Stimulated activated CD4-positive, alpha-beta T cell treated with anti-CD3 and anti-CD28 coated beads, TNF-alpha, amount 100 ng/mL, for 1 hour (primary cell): ENCODE measurements at regions not wholly inside any gene's neighbourhood (a gene's known extent, or its start where the extent isn't known, plus 50 kb on each side); places are given as distances from the start of the nearest gene placed in this dataset.
"Not testable (repeated sequence)": the region's sequence is repeated elsewhere in the genome, so short reads cannot be mapped to it uniquely, and the experiment has no call there.

Experiments
- DNase-seq, 3 donors: peaks; one replicate each; pipeline ENCODE4 v3.0.0-alpha.2; 2020; ENCODE audit warnings: low read depth in 3 of 3, low spot score in 1 of 3

DNA sequence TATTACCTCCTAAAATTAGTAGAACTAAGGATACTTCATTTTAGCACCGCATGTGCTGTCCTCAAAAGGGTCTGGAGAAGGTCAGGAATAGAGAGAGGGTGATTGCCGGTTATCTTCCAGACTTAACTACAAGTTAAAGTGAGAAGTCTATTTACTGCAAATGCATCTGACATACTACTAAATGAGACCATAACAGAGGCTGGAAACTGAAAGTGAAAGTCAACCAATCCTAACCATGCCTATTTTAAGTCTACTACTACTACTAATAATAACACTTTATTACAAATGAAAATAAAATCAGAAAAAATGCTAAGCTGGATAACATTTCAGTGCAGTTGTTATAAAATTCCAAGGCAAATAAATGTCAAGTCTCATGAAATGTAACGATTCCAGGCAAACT is 244.7 kb downstream of the KIF20B start:
- no peak for DNase-seq

DNA sequence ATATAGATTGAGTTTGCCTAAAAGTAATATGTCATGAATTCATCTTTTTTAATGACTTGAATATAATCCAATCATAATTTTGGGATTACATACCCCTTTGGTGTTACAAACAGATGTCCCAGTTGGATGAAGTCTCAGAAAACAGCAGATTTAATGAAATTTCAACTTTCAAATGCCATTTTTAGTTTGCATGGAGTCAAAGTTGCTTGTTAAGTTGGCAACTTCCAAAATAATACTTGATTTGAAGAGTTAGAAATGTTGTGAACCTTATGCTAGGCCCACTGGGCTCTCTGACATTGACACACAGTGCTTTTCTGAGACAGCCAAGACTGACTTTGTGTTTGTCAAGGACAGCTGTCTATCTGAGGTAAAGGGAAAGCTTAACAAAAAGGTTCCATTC is 248.1 kb downstream of the KIF20B start:
- no peak for DNase-seq

DNA sequence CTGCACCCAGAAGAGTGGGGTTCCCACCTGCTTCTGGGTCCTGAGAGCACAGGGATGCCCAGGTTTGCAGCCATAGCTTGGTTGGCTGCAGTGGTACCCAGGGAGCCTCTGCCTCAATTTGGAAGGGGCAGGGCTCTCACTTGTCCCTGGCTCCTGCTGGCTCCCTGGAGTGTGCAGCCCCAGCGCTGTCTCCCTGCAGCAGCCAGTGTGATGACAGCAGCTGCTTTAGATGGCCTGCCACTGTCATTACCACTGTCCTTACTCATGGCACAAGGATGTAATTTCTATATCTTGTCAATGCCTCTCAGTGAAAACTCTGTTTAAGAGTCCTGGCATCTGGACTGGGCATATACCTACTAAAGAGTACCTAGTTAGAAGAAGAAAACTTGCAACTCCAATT is 250.9 kb downstream of the KIF20B start:
- no peak for DNase-seq

DNA sequence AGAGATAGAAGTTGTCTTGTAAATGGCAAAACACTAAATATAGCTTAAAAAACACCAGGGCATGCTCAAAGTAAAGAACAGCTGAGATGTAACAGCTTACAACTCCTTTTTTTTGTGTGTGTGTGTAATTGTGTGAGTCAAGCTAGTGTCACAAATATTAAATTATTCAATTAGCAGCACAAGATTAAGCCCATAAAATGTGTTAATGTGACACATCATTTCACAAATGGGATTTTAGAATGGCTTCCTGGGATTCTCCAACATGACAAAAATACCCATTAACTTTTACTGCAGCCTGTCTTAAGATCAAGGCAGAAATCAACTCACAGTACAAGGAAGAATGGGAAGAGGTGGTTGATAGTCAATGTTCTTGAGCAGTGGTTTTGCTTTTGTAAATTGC is 251.4 kb downstream of the KIF20B start:
- no peak for DNase-seq

DNA sequence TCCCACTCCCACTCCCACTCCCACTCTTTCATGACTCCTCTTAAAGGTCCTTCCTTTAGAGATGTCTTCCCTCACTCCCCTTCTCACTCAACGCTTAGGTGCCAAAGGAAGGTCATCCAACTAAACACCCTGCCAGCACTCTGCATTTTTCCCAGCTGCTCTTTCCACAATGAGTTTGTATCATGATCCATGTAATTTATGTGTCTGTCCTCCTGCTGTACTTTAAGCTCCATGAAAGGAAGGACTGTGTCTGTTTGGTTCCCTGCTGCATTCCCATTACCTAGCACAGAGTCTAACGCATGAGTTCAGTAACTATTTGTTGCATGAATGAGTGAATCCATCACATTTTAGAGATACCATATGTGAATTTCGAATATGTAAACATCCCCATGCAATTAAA is 252.7 kb downstream of the KIF20B start:
- no peak for DNase-seq

DNA sequence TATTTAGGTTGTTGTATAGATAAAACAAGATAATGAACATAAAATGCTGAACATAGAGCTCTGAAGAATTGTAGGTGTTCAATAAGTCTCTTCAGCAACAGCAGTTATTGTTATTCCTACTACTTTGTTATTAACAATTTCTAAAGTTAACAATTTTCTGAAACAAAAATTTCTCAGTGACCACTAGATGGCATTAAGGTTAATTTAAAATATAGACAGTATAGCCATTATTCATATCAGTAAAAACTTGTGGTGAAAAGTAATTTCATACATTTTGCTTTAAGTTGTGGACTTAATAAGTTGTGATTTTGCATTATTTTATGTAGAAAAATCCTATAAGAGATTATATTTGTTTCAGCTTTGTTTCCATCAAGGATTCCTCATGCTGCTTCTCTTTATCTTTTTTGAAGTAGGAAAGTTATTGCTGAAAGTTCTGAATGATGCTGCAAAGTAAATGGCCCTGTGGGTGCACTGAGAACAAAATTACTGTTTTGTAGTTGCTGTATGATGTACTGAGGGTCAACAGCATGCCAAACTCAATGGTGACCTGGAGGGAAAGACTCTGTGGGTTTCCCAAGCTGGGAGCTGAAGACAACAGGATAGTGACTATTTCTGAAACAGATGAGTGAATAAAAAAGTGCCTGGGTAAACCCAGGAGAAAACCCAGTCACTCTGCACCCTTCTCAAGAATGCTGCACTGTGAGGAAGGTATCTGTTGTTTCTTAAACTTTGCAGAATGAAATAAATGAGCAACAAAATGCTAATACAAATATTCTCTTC is 253.6 kb downstream of the KIF20B start:
- no peak for DNase-seq

DNA sequence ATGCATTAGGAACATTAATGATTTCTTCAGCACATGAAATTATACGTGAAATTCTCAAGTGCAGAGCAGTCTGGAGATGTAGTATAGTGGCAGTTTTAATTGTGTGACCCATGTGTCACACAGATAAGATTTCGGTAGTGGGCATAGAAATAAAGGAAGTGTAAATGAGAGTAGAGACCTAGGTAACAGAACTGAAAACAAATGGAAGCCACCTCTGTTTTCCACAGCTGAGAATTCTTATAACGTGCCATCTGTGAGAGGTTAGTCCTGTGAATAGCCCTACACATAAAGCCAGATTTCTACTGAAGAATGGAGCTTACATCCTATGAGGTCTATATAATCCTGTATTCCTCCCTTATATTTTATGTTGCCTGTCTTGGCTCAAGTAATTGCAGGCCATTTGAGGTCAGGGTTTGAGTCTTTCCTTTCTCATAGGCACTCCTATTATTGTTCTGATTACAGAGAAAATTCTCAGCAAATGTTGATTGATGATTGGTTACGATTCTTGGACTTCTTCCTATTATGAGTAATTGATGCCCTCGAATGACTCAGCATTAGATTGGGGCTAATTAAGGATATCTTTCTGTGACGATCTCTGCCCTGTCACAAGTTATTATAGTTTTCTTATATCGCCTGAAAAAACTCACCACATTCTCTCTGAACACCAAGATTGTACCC is 258.2 kb downstream of the KIF20B start:
- DNase-seq = no peak

DNA sequence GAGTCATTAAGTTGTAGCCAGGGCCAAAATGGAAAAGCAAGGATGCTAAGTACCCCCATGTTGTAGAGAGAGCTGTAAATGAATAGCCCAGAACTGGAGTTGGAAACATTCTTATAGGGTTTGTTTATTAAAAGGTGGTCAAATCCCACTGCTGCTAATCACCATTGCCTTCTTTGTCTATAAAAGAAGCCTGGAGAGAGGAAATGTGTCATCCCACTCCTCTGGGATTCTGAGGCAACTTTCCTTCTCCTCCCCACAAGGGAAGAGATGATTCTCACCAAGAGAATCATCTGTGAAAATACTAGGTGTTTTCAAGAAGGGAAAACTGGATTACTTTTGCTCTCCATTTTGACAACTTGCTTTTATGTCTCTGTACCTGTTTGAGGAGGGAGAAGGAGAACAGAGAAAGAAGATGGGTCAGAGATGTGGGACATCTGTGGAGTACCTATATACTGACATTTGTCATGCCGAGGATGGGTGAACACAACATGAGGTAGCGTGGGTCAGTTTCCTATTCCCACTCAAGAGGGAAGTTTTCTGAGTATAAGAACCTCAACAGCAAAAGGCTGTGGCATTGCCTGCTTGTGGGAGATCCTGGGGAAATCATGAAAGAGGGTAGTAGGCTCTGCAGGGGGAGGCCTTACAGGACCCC is 262.2 kb downstream of the KIF20B start:
- no peak for DNase-seq

DNA sequence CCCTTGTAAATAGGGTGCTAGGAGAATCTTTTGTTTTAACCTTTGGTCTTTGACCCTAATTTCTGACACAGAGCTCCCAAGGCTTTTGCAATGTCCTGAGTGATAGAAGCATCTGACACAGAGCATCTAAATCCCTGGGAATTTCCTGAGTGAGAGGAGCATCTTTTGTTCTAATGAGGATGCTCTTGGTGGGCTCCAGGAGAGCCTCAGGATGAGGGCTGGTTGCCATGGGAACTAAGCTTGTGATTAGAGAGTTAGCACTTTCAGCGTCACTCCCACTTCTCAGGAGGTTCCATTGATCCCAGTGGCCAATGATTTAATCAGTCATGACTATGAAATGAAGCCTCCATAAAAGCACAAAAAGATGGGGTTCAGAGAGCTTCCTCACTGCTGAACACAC is 264.8 kb downstream of the KIF20B start:
- no peak for DNase-seq

DNA sequence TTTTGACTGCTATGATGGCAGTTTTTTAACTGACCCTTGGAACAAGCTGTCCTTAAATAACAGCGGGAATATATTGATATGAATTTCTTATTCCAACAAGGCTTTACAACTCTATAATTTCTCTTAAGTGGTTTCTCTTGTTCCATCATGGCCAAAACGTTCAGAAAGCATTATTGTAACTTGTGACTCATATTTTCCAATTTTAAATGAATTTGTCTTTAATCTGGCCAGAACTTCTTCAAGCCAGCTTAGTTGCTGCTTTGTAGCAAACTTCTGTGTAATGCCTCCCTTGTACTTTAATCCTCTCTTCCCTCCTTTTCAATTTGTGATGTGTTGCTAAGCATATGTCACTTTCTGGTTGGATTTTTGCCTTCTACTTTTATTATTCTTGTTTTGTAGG is 271.9 kb downstream of the KIF20B start:
- no peak for DNase-seq

DNA sequence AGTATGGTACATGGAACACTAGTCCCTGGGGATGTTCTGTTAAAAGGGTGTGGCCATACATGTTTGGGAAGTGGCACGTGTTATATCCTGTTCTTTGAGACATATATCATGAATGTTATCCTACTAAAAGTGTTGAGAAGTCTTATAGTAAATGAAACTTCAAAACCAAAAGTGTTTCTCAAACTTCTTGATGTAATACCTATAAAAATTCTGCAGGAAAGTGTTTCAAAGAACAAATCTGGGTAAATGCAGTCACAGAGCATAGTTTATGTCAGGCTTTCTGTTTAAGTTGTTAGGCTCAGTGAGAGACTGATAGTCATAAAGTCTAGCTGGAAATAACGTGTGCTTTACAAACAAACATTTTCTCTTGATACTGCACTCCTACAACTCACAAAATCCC is 273.7 kb downstream of the KIF20B start:
- no peak for DNase-seq

DNA sequence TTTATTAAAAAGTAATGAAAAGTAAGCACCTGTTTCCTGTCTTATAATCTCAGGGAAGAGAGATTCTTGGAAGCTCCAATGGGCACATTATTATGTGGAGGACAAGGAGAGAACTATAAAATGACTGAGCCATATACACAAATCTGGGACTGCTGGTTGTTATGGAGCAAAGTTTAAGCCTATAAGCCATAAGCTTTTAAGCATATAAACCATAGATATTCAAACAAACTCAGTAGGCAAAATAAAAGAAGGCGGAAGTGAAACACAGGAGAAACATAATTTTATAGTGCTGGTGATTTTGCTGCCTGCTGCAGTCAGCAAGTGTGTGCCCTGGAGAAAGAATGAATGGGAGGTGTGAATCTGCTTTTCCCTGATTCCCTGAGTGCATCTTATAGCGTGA is 274.4 kb downstream of the KIF20B start:
- DNase-seq = no peak

DNA sequence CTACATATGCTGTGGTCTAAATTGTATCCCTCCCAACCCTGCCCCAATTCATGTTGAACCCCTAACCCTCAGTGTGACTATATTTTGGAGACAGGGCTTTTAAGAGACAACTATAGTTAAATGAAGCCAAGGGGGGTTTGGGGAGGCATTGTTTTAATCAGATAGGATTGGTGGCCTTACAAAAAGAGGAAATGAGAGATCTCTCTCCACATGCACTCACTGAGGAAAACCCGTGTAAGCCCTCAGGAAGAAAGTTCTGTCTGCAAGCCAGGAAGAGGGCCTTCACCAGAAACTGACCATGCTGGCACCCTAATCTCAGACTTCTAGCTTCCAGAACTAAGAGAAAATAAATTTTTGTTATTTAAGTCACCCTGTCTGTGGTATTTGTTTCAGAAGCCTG is 276.7 kb downstream of the KIF20B start:
- no peak for DNase-seq

DNA sequence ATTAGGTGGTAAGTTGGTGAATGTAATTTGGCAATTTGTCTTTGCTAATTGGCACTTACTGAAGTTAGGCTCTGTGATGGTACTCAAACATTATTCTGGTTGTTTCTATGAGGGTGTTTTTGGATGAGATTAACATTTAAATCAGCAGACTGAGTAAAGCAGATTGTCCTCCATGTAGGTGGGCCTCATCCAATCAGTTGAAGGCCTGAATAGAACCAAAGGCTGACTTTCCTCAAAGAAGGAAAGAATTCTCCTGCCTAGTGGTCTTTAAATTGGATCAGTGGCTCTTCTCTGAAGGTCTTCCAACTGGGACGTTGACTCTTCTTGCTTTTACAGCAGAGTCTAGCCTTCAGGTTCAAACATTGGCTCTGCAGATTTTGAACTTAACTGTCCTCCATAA is 278.3 kb downstream of the KIF20B start:
- no peak for DNase-seq

DNA sequence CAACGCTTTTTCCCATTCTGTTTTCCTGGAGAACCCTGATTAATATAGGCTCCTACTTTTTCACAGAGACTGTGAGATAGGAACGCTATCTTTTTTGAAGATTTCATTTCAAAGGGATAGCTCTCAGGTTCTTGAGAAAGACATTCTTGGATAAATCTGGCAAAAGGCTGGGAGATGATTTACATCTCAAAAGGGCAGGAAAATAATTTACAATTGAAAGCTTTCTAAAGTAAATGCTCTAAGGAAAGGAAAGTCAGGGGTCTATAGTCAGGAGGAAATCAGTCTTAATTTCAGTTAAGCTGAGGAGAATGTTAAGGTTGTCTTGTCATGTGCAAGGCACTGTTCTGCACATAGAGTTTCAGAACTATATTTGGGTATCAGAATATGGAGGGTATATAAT is 278.8 kb downstream of the KIF20B start:
- no peak for DNase-seq

DNA sequence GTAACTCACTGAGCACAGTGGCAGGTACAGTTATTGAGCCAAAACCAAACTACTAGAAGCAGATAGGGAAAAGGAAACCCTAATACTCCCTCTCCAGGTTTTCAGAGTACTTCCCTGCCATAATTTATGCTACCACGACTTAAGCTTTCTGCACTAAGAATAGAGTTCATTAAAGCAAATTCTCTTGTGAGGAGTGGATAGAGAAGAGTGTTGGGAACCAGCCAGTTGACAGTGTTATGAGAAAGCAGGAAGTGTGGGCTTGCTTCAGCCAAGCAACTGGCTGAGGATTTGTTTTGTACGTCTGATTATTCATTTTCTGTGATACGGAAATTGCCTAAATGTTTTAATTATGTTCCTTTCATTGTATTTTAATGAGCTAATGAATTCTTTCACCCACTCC is 280.5 kb downstream of the KIF20B start:
- DNase-seq = no peak

DNA sequence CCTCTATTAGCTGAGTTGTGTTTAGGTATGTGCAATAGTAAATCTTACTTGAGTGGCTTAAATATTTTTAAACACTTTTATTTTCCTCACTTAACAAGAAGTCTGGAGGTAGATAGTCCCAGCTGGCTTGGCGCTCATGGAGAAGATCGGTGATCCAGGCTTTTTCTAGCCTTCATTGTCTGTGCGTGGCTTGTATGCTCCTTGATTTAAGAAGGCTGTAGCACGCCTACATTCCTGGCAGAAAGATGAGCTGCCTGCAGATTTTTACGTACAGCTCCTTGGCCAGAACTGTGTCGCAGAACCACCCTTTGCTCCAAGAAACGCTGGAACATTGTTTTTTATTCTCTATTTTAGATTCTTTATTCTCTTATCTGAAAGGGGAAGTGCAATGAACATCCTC is 284.1 kb downstream of the KIF20B start:
- no peak for DNase-seq

DNA sequence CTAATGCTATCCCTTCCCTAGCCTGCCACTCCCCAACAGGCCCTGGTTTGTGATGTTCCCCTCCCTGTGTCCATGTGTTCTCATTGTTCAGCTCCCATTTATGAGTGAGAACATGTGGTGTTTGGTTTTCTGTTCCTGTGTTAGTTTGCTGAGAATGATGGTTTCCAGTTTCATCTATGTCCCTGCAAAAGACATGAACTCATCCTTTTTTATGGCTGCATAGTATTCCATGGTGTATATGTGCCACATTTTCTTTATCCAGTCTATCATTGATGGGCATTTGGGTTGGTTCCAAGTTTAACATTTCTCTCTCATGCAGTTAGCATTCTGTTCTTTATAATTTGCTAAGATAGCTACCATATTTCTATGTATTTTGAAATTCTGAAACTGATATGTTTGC is 287.0 kb downstream of the KIF20B start:
- not testable (repeated sequence) for DNase-seq

DNA sequence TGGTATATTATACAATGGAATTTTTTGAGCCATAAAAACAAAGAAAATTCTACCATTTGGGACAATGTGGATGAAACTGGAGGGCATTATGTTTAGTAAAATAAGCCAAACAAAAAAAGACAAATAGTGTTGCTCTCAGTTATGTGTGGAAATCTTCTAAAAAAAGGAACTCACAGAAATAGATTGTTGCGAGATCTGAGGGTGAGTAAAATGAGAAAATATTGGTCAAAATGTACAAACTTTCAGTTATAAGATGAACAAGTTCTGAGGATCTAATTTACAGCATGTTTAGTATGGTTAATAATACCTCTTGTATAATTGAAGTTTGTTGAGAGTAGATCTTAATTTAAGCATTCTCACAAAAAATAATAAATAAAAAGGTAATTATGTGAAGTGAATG is 291.2 kb downstream of the KIF20B start:
- no peak for DNase-seq

DNA sequence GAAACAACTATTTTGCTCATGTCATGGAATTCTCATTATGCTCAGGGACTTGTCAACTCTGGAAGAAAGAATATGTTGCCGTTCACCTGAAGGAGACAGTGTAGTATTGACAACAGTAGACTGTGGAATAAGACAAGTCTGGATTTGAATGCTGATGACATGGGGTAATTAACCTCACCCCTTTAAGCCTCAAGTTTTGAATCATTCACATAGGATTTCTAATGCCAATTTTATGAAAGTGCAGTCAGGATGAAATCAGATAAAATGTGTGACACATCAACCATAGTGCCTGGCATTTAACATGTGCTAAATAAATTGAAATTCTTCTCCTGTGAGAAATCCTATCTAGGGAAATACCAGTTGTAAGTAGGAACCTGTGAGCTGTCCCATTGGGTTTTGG is 305.8 kb downstream of the KIF20B start:
- no peak for DNase-seq

DNA sequence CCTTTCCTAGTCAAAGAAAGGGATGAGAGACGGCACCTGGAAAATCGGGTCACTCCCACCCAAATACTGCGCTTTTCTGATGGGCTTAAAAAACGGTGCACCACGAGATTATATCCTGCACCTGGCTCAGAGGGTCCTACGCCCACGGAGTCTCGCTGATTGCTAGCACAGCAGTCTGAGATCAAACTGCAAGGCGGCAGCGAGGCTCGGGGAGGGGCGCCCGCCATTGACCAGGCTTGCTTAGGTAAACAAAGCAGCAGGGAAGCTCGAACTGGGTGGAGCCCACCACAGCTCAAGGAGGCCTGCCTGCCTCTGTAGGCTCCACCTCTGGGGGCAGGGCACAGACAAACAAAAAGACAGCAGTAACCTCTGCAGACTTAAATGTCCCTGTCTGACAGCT is 309.9 kb downstream of the KIF20B start:
- DNase-seq = not testable (repeated sequence)

DNA sequence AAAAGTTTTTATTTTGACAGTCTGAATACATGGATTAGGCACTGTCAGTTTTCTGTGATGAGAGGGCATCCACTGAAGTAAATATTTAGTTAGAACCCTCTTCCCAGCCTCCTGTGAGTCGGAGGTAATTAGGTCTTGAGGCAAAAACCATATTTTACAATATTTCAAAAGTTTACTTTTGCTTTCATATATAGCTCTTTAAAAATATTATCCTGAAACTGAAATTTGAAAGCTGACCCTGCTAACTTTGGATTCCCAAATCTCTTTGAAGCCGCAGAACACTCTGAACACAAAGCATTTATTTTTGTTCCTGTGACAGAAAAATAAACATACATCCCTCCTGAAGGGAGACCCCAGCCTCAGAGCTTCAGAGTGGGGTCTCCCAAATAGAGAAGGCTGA is 317.4 kb downstream of the KIF20B start:
- no peak for DNase-seq

DNA sequence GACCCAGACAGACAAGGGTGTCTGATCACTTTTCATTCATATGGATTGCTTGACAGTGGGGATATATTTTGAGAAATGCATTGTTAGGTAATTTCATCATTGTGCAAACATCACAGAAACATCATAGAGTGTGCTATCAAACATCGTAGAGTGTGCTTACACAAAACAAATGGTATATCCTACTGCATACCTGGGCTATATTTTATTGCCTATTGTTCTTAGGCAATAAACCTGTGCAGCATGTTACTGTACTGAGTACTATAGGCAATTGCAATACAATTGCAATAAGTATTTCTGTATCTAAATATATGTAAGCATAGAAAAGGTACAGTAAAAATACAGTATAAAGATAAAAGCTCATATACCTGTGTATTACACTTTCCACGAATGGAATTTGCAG is 319.1 kb downstream of the KIF20B start:
- no peak for DNase-seq
